OCI-LY3 (cell line): ENCODE measurements at regions not wholly inside any gene's neighbourhood (a gene's known extent, or its start where the extent isn't known, plus 50 kb on each side); places are given as distances from the start of the nearest gene placed in this dataset.

Experiments used
- CTCF ChIP-seq: fragments of 200-600, 300-600 bp; sonication (generic); IDR thresholded peaks from 2 replicates; pipeline ENCODE4 v1.5.1; 2014; ENCODE audit warnings: antibody characterized with exemption, low read length, low read depth
- EZH2phosphoT487 ChIP-seq: fragments of 200-600 bp; shearing (Covaris generic); IDR thresholded peaks from 2 replicates; pipeline ENCODE4 v1.6.1; 2018; ENCODE audit warnings: antibody characterized with exemption, mixed run types, low read depth

GRCh38 chr7:81852701-81853100 lies 82.9 kb upstream of the HGF start:
- TF ChIP-seq CTCF (no peak), EZH2phosphoT487 (no peak)
